H1 (cell line): ENCODE measurements at regions not wholly inside any gene's neighbourhood (a gene's known extent, or its start where the extent isn't known, plus 50 kb on each side); places are given as distances from the start of the nearest gene placed in this dataset.

Source experiments
- CTCF ChIA-PET: fragments of 300-600 bp; sonication (Branson Sonifier 250); formaldehyde crosslinking; loops from one replicate; lab custom pipeline; 2021; ENCODE audit not compliant: partially characterized antibody; lab: Charles Lee
- POLR2A ChIA-PET: fragments of 300-600 bp; sonication (Branson Sonifier 250); formaldehyde crosslinking; loops from one replicate; lab custom pipeline; 2021; ENCODE audit warnings: inconsistent platforms; ENCODE audit not compliant: partially characterized antibody; lab: Charles Lee
- DNase-seq, 2 experiments: peaks; one replicate each; pipeline versions ENCODE4 v3.0.0 to v3.0.0-alpha.2; 2010 to 2022; ENCODE audit warnings: low spot score in 2 of 2, low read depth in 1 of 2, mixed read lengths in 1 of 2
- FAIRE-seq: peaks from 2 replicates; lab custom pipeline; 2011; peaks lifted over from hg19 to GRCh38; lab: Jason Lieb, UNC
- H2AFZ ChIP-seq: 2 replicates; pipeline ENCODE4 v1.8.1; 2012; ENCODE audit warnings: low read length, inconsistent platforms
- H2AK5ac ChIP-seq: 2 replicates; pipeline ENCODE4 v1.6.1; 2013; ENCODE audit warnings: low read depth, low read length
- H2BK120ac ChIP-seq: replicated peaks from 2 replicates; pipeline ENCODE3; 2013; ENCODE audit warnings: low read depth, low read length, inconsistent platforms
- H2BK12ac ChIP-seq: 2 replicates; pipeline ENCODE4 v1.6.1; 2013; ENCODE audit warnings: low read depth, low read length
- H2BK15ac ChIP-seq: 2 replicates; pipeline ENCODE4 v1.6.1; 2013; ENCODE audit warnings: low read length
- H2BK20ac ChIP-seq: 2 replicates; pipeline ENCODE4 v1.6.1; 2013; ENCODE audit warnings: low read length
- H2BK5ac ChIP-seq: 2 replicates; pipeline ENCODE4 v1.6.1; 2013; ENCODE audit warnings: low read depth, low read length
- H3K14ac ChIP-seq: 2 replicates; pipeline ENCODE4 v1.6.1; 2013; ENCODE audit warnings: inconsistent platforms; ENCODE audit not compliant: insufficient read length
- H3K18ac ChIP-seq: 2 replicates; pipeline ENCODE4 v1.6.1; 2013; ENCODE audit warnings: low read length; ENCODE audit errors: extremely low read depth
- H3K23ac ChIP-seq: 2 replicates; pipeline ENCODE4 v1.6.1; 2013; ENCODE audit warnings: inconsistent platforms; ENCODE audit not compliant: insufficient read length
- H3K23me2 ChIP-seq: 2 replicates; pipeline ENCODE4 v1.6.1; 2013; ENCODE audit warnings: low read depth, low read length
- H3K27ac ChIP-seq: 2 replicates; pipeline ENCODE4 v1.6.1; 2011; ENCODE audit warnings: low read depth, low read length, inconsistent platforms
- H3K27me3 ChIP-seq, 4 experiments: replicated peaks in 1 of 4; 1 replicate in 1 of 4; 2 replicates in 3 of 4; pipeline versions ENCODE4 v1.6.1 to v1.8.1; 2011 to 2013; ENCODE audit warnings: low read length in 3 of 4, mild to moderate bottlenecking in 3 of 4, inconsistent platforms in 2 of 4, mixed read lengths in 2 of 4, moderate library complexity in 1 of 4; ENCODE audit not compliant: control insufficient read depth in 3 of 4, insufficient read depth in 3 of 4; ENCODE audit errors: extremely low read depth in 1 of 4
- H3K36me3 ChIP-seq, 4 experiments: 2 replicates each; pipeline versions ENCODE4 v1.6.1 to v1.8.1; 2011 to 2013; ENCODE audit warnings: mild to moderate bottlenecking in 4 of 4, low read length in 3 of 4, moderate library complexity in 2 of 4, control low read depth in 1 of 4, inconsistent platforms in 1 of 4; ENCODE audit not compliant: insufficient read depth in 4 of 4, control insufficient read depth in 2 of 4
- H3K4ac ChIP-seq: replicated peaks from 2 replicates; pipeline ENCODE3; 2013; ENCODE audit warnings: low read length, low read depth, mixed read lengths, inconsistent platforms; ENCODE audit not compliant: insufficient read length
- H3K4me1 ChIP-seq, 4 experiments: replicated peaks in 1 of 4; 1 replicate in 1 of 4; 2 replicates in 3 of 4; pipeline versions ENCODE4 v1.6.1 to v1.8.1; 2011 to 2013; ENCODE audit warnings: low read length in 3 of 4, inconsistent platforms in 2 of 4, mixed read lengths in 1 of 4; ENCODE audit not compliant: insufficient read depth in 4 of 4, control insufficient read depth in 3 of 4
- H3K4me2 ChIP-seq, 2 experiments: 2 replicates each; pipeline versions ENCODE4 v1.6.1 to v1.8.1; 2011 to 2013; ENCODE audit warnings: low read depth in 2 of 2, low read length in 2 of 2, control low read depth in 1 of 2, inconsistent platforms in 1 of 2, mild to moderate bottlenecking in 1 of 2; ENCODE audit not compliant: insufficient read depth in 1 of 2
- H3K4me3 ChIP-seq, 4 experiments: fragments of 200-600, 300-600 bp in 1 of 4; sonication (generic), shearing (Covaris generic), sonication (Bioruptor Twin) in 1 of 4; 2 replicates each; pipeline versions ENCODE4 v1.5.1 to v1.8.1; 2011 to 2016; ENCODE audit warnings: low read length in 4 of 4, low read depth in 3 of 4, control low read depth in 2 of 4, inconsistent platforms in 2 of 4, mild to moderate bottlenecking in 2 of 4, mixed read lengths in 1 of 4, moderate library complexity in 1 of 4; ENCODE audit not compliant: insufficient read depth in 2 of 4; ENCODE audit errors: extremely low read depth in 1 of 4
- H3K56ac ChIP-seq: replicated peaks from 2 replicates; pipeline ENCODE3; 2013; ENCODE audit warnings: low read depth, mild to moderate bottlenecking, mixed read lengths, low read length, inconsistent platforms; ENCODE audit not compliant: insufficient read length
- H3K79me1 ChIP-seq: 2 replicates; pipeline ENCODE4 v1.6.1; 2013; ENCODE audit warnings: low read depth, low read length, control low read depth
- H3K79me2 ChIP-seq, 2 experiments: 2 replicates each; pipeline versions ENCODE4 v1.6.1 to v1.8.1; 2012 to 2013; ENCODE audit warnings: low read length in 2 of 2, mild to moderate bottlenecking in 2 of 2, inconsistent platforms in 1 of 2; ENCODE audit not compliant: insufficient read depth in 2 of 2, control insufficient read depth in 1 of 2
- H3K9ac ChIP-seq, 4 experiments: replicated peaks in 1 of 4; 1 replicate in 1 of 4; 2 replicates in 3 of 4; pipeline versions ENCODE4 v1.6.1 to v1.8.1; 2011 to 2013; ENCODE audit warnings: low read depth in 3 of 4, low read length in 3 of 4, control low read depth in 2 of 4, mild to moderate bottlenecking in 2 of 4, moderate library complexity in 2 of 4, inconsistent platforms in 1 of 4; ENCODE audit errors: extremely low read depth in 1 of 4
- H3K9me3 ChIP-seq, 2 experiments: 2 replicates each; pipeline versions ENCODE4 v1.6.1 to v1.8.1; 2012 to 2013; ENCODE audit warnings: mild to moderate bottlenecking in 2 of 2, moderate library complexity in 2 of 2, control low read depth in 1 of 2, inconsistent platforms in 1 of 2, low read depth in 1 of 2, low read length in 1 of 2, mixed read lengths in 1 of 2; ENCODE audit not compliant: insufficient read depth in 2 of 2
- H4K20me1 ChIP-seq, 2 experiments: replicated peaks in 1 of 2; 2 replicates each; pipeline versions ENCODE3 to v1.8.1; 2011 to 2013; ENCODE audit warnings: inconsistent platforms in 2 of 2, low read length in 2 of 2, mild to moderate bottlenecking in 1 of 2; ENCODE audit not compliant: insufficient read depth in 2 of 2, control insufficient read depth in 1 of 2
- H4K5ac ChIP-seq: 2 replicates; pipeline ENCODE4 v1.6.1; 2013; ENCODE audit warnings: low read length, low read depth, mixed read lengths, inconsistent platforms; ENCODE audit not compliant: insufficient read length
- H4K8ac ChIP-seq: 2 replicates; pipeline ENCODE4 v1.8.0; 2013; ENCODE audit warnings: mild to moderate bottlenecking, moderate library complexity, low read length, inconsistent platforms; ENCODE audit not compliant: insufficient read depth; ENCODE audit errors: extremely low read depth
- H4K91ac ChIP-seq: replicated peaks from 2 replicates; pipeline ENCODE3; 2013; ENCODE audit warnings: low read length, mixed read lengths, inconsistent platforms; ENCODE audit not compliant: insufficient read length
- EP300 ChIP-seq, 2 experiments: IDR thresholded peaks; 1 replicate in 1 of 2; 2 replicates in 1 of 2; pipeline ENCODE4 v1.6.1; 2011 to 2012; ENCODE audit warnings: low read depth in 2 of 2, low read length in 2 of 2, mild to moderate bottlenecking in 2 of 2, borderline replicate concordance in 1 of 2, inconsistent platforms in 1 of 2, moderate library complexity in 1 of 2
- GABPA ChIP-seq: IDR thresholded peaks from 2 replicates; pipeline ENCODE4 v1.6.1; 2011; ENCODE audit warnings: mild to moderate bottlenecking, low read length, moderate library complexity, borderline replicate concordance; ENCODE audit not compliant: insufficient read depth
- JUN ChIP-seq: IDR thresholded peaks from 2 replicates; pipeline ENCODE4 v1.6.1; 2011; ENCODE audit warnings: low read depth, mild to moderate bottlenecking, improper control_type of control experiment, low read length
- WGBS, 2 experiments: shearing (Covaris generic) in 1 of 2; methylation state at CpG; one replicate each; pipeline versions ENCODE4 v1.1.6 to v1.1.7; 2013 to 2015; ENCODE audit warnings: low lambda C conversion rate in 2 of 2, mixed read lengths in 2 of 2, inconsistent platforms in 1 of 2, low coverage in 1 of 2, missing lambda C conversion rate in 1 of 2; ENCODE audit not compliant: insufficient replicate concordance in 2 of 2, insufficient coverage in 1 of 2, insufficient read length in 1 of 2; ENCODE audit errors: extremely low coverage in 1 of 2, missing lambda C conversion rate in 1 of 2; 5-methylcytosine and 5-hydroxymethylcytosine counted together

DNA sequence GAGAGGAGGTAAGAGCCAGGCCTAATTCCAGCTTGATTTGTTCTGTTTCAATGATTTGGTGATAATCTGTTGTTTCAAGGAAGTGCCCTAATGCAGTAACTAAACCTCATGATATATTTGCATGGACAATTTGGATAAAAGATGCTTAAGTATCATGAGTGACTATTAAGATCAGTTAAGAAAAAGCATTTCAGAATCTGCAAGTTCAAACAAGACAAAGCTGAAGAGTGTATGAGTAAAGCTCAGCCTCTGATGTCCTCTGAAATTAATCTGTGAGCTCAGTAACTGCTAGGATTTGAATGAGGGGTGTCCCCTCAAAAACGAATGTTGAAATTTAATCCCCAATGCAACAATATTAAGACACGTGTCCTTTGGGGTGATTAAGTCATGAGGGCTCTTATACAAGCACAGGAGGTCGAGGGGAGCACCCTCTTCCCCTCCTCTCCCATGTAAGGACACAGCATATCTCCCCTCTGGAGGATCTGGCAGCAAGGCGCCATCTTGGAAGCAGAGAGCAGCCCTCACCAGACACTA is 949.2 kb downstream of the GALC start:
- H2BK120ac ChIP-seq = no peak overlapping the region
- H3K36me3 ChIP-seq = no peaks in the 10 kb centered on the region
- no peak overlapping the region for H3K18ac ChIP-seq
- no peak overlapping the region for H3K4ac ChIP-seq
- no peaks in the 10 kb centered on the region for H3K79me1 ChIP-seq
- no peak overlapping the region for H3K4me2 ChIP-seq
- no peaks in the 10 kb centered on the region for H3K4me1 ChIP-seq
- no peak overlapping the region for H3K9ac ChIP-seq
- H3K4me3 ChIP-seq = no peak overlapping the region
- ChIA-PET POLR2A (no interaction called here), CTCF (interaction anchor here (1.0 to 1.3 kb wide), 2 partner anchors 30 to 37 kb away, joined by 3 read pairs; no protein-coding TSS in a partner anchor)
- H4K20me1 ChIP-seq = no peaks in the 10 kb centered on the region
- no peak overlapping the region for H3K14ac ChIP-seq
- H3K79me2 ChIP-seq = no peaks in the 10 kb centered on the region
- no peak overlapping the region for H2BK20ac ChIP-seq
- no peaks in the 10 kb centered on the region for H3K27me3 ChIP-seq
- H2AFZ ChIP-seq = no peak overlapping the region
- FAIRE-seq = no peak
- H2BK12ac ChIP-seq = no peak overlapping the region
- no peak overlapping the region for H2AK5ac ChIP-seq
- no peak overlapping the region for H4K91ac ChIP-seq
- WGBS, 2 experiments = 95% methylated on average over 3 of the region's 4 CpGs; no CpG with 5 or more reads in 1 of the 2 experiments
- H3K27ac ChIP-seq = no peak overlapping the region
- H3K9me3 ChIP-seq = no peaks in the 10 kb centered on the region
- DNase-seq = no peak
- H3K56ac ChIP-seq = no peak overlapping the region
- no peak overlapping the region for H4K5ac ChIP-seq
- H2BK5ac ChIP-seq = no peak overlapping the region
- TF ChIP-seq JUN (no peak), GABPA (no peak), EP300 (IDR thresholded peaks at IDR 0.05; ENCODE audit: borderline replicate concordance in 1 of 2, low read depth in 2 of 2, low read length in 2 of 2) (no peak)
- no peak overlapping the region for H2BK15ac ChIP-seq
- H4K8ac ChIP-seq = no peak overlapping the region
- H3K23me2 ChIP-seq = peaks cover 2% of the 10 kb centered on the region; the same call in 1 of the 2 replicates
- no peak overlapping the region for H3K23ac ChIP-seq
